Body of pancreas (tissue), 4 donors: ENCODE measurements at regions not wholly inside any gene's neighbourhood (a gene's known extent, or its start where the extent isn't known, plus 50 kb on each side); places are given as distances from the start of the nearest gene placed in this dataset.

Experiments used
- ATAC-seq: fragments of 150-250 bp; one replicate; pipeline ENCODE4 v1.9.1; 2016
- DNase-seq, 4 donors: peaks; one replicate each; pipeline ENCODE4 v3.0.0-alpha.2; 2019
- H3K27ac ChIP-seq, 4 donors: fragments of 200-600 bp; sonication (generic); 1 replicate in 3 of 4; 2 replicates in 1 of 4; pipeline versions ENCODE4 v1.5.1 to v1.6.1; 2016 to 2019; ENCODE audit warnings: mild to moderate bottlenecking in 1 of 4, mixed read lengths in 1 of 4, moderate library complexity in 1 of 4
- H3K27me3 ChIP-seq, 2 donors: fragments of 200-600 bp; sonication (generic); one replicate each; pipeline ENCODE4 v1.6.0; 2016; ENCODE audit warnings: mild to moderate bottlenecking in 1 of 2
- H3K36me3 ChIP-seq, 2 donors: fragments of 200-600 bp; sonication (generic); replicated peaks in 1 of 2; 2 replicates each; pipeline ENCODE4 v1.5.1; 2016; ENCODE audit warnings: low read depth in 2 of 2; ENCODE audit not compliant: insufficient read depth in 1 of 2
- H3K4me1 ChIP-seq: fragments of 200-600 bp; sonication (generic); one replicate; pipeline ENCODE4 v1.6.0; 2016
- H3K4me3 ChIP-seq, 2 donors: fragments of 200-600 bp; sonication (generic); 1 replicate in 1 of 2; 2 replicates in 1 of 2; pipeline ENCODE4 v1.5.1; 2016 to 2019
- H3K9me3 ChIP-seq, 3 donors: fragments of 200-600 bp; sonication (generic); 1 replicate in 2 of 3; 2 replicates in 1 of 3; pipeline ENCODE4 v1.5.1; 2016
- CTCF ChIP-seq, 7 experiments: fragments of 450-650 bp in 4 of 7; fragments of 200-600 bp in 3 of 7; sonication (generic) in 3 of 7; IDR thresholded peaks; one replicate each; pipeline ENCODE4 v1.5.1; 2016 to 2019; ENCODE audit warnings: antibody characterized with exemption in 7 of 7
- POLR2A ChIP-seq, 3 donors: fragments of 450-650 bp; IDR thresholded peaks; one replicate each; pipeline ENCODE4 v1.6.1; 2016; ENCODE audit warnings: antibody characterized with exemption in 3 of 3, mild to moderate bottlenecking in 2 of 3
- WGBS, 2 donors: methylation state at CpG; one replicate each; pipeline ENCODE4 v1.1.5; 2017; 5-methylcytosine and 5-hydroxymethylcytosine counted together
- intact Hi-C: fragments of 100-400 bp; cut with DNase I; formaldehyde crosslinking; loops from one replicate; pipeline ENCODE4 v1.15.1; 2023

GRCh38 chr12:111212814-111213456 is 156.0 kb downstream of the PHETA1 start:
- H3K36me3 ChIP-seq, result no peaks in the 10 kb centered on the region
- H3K4me1 ChIP-seq, result no peaks in the 10 kb centered on the region
- ATAC-seq, result no peak
- H3K4me3 ChIP-seq, result no peak overlapping the region
- 65 to 71% methylated on average over 12 of the region's 12 CpGs for WGBS, 2 donors
- no peak for DNase-seq
- intact Hi-C loops, result no loop called here
- no peak overlapping the region for H3K27ac ChIP-seq
- no peaks in the 10 kb centered on the region for H3K9me3 ChIP-seq
- TF ChIP-seq CTCF (IDR thresholded peaks at IDR 0.05) (no peak), POLR2A (IDR thresholded peaks at IDR 0.05) (no peak)
- H3K27me3 ChIP-seq, result no peaks in the 10 kb centered on the region

GRCh38 chr12:111211910-111212757 is 156.8 kb downstream of the PHETA1 start:
- Histone ChIP-seq H3K36me3 (no peaks in the 10 kb centered on the region), H3K27ac (no peak overlapping the region), H3K9me3 (no peaks in the 10 kb centered on the region), H3K4me1 (no peaks in the 10 kb centered on the region), H3K27me3 (no peaks in the 10 kb centered on the region), H3K4me3 (no peak overlapping the region)
- intact Hi-C loops, result no loop called here
- TF ChIP-seq CTCF (IDR thresholded peaks at IDR 0.05) (no peak), POLR2A (IDR thresholded peaks at IDR 0.05) (no peak)
- ATAC-seq (no peak), DNase-seq (no peak)
- WGBS, 2 donors, result 35 to 52% methylated on average over 7 of the region's 7 CpGs

GRCh38 chr12:111209811-111210210 is 159.1 kb downstream of the PHETA1 start:
- TF ChIP-seq CTCF (IDR thresholded peaks at IDR 0.05) (no peak), POLR2A (IDR thresholded peaks at IDR 0.05) (no peak)
- H3K27ac ChIP-seq, result no peak overlapping the region
- intact Hi-C loops, result no loop called here
- no peaks in the 10 kb centered on the region for H3K4me1 ChIP-seq
- H3K4me3 ChIP-seq, result no peak overlapping the region
- no peaks in the 10 kb centered on the region for H3K27me3 ChIP-seq
- ATAC-seq, result no peak
- no peaks in the 10 kb centered on the region for H3K9me3 ChIP-seq
- 68 to 83% methylated on average over 4 of the region's 4 CpGs for WGBS, 2 donors
- no peaks in the 10 kb centered on the region for H3K36me3 ChIP-seq
- DNase-seq, result no peak

- WGBS, 2 donors, result 51 to 56% methylated on average over 3 of the region's 3 CpGs
- no peaks in the 10 kb centered on the region for H3K9me3 ChIP-seq
- H3K27me3 ChIP-seq, result peaks cover 0 to under 1% of the 10 kb centered on the region in 2 donors
- intact Hi-C loops, result no loop called here
- DNase-seq (no peak), ATAC-seq (no peak)
- no peak overlapping the region for H3K27ac ChIP-seq
- H3K36me3 ChIP-seq, result no peaks in the 10 kb centered on the region
- no peaks in the 10 kb centered on the region for H3K4me1 ChIP-seq
- H3K4me3 ChIP-seq, result no peak overlapping the region
- TF ChIP-seq CTCF (IDR thresholded peaks at IDR 0.05) (no peak), POLR2A (IDR thresholded peaks at IDR 0.05) (no peak)
Observed at GRCh38 chr12:111207761-111208160, 161.1 kb downstream of the PHETA1 start.
